ENCODE measurements at regions not wholly inside any gene's neighbourhood (a gene's known extent, or its start where the extent isn't known, plus 50 kb on each side); places are given as distances from the start of the nearest gene placed in this dataset.
"Not testable (repeated sequence)": the region's sequence is repeated elsewhere in the genome, so short reads cannot be mapped to it uniquely, and the experiment has no call there.

- RAD21 ChIA-PET (ENCODE audit: unreplicated experiment), result no interaction called here
Observed at GRCh38 chr10:63042256-63042655, 90.9 kb upstream of the NRBF2 start.

GRCh38 chr10:63033616-63034185, 99.4 kb upstream of the NRBF2 start:
- WGBS (ENCODE audit: insufficient coverage, insufficient replicate concordance, low lambda C conversion rate, missing lambda C conversion rate), result 89% methylated on average over 26 of the region's 42 CpGs
- SMC1A ChIA-PET (ENCODE audit: uncharacterized antibody, unreplicated experiment); H3K4me3 ChIP-seq; FAIRE-seq; H3K27ac ChIP-seq (ENCODE audit: control insufficient read depth, insufficient read depth); RAD21 ChIA-PET (ENCODE audit: unreplicated experiment); H3K36me3 ChIP-seq (ENCODE audit: control insufficient read depth in 2 of 2, insufficient read depth in 2 of 2, low read length in 1 of 2); H3K4me1 ChIP-seq (ENCODE audit: control insufficient read depth, insufficient read depth, low read length); H3K9me3 ChIP-seq (replicated peaks; ENCODE audit: control insufficient read depth, insufficient read depth, low read length); ATAC-seq; intact Hi-C loops (cut with micrococcal nuclease; ENCODE audit: unreplicated experiment); POLR2A ChIA-PET; BruUV-seq (replicated peaks); H3K4me2 ChIP-seq (ENCODE audit: control insufficient read depth, insufficient read depth); in situ Hi-C loops (cut with MboI); H3K79me2 ChIP-seq (ENCODE audit: control insufficient read depth, insufficient read depth, low read length); H3K27me3 ChIP-seq (replicated peaks in 1 of 2; ENCODE audit: control insufficient read depth in 2 of 2, insufficient read depth in 2 of 2, low read length in 1 of 2); H3K9ac ChIP-seq (ENCODE audit: control insufficient read depth, insufficient read depth, low read length); H2AFZ ChIP-seq (ENCODE audit: control insufficient read depth, low read depth, low read length); CTCF ChIA-PET; H4K20me1 ChIP-seq (ENCODE audit: control insufficient read depth, insufficient read depth); DNase-seq (ENCODE audit: low read depth, low spot score): not testable (repeated sequence)

More at GRCh38 chr10:63042256-63042655, 90.9 kb upstream of the NRBF2 start:
- Histone ChIP-seq H2AFZ (ENCODE audit: control insufficient read depth, low read depth, low read length) (no peak overlapping the region), H3K4me3 (no peak overlapping the region), H4K20me1 (ENCODE audit: control insufficient read depth, insufficient read depth) (no peaks in the 10 kb centered on the region), H3K36me3 (ENCODE audit: control insufficient read depth in 2 of 2, insufficient read depth in 2 of 2, low read length in 1 of 2) (no peaks in the 10 kb centered on the region), H3K79me2 (ENCODE audit: control insufficient read depth, insufficient read depth, low read length) (no peaks in the 10 kb centered on the region), H3K4me2 (ENCODE audit: control insufficient read depth, insufficient read depth) (no peak overlapping the region), H3K27ac (ENCODE audit: control insufficient read depth, insufficient read depth) (no peak overlapping the region), H3K27me3 (replicated peaks in 1 of 2; ENCODE audit: control insufficient read depth in 2 of 2, insufficient read depth in 2 of 2, low read length in 1 of 2) (no peaks in the 10 kb centered on the region), H3K9me3 (replicated peaks; ENCODE audit: control insufficient read depth, insufficient read depth, low read length) (no peaks in the 10 kb centered on the region), H3K9ac (ENCODE audit: control insufficient read depth, insufficient read depth, low read length) (no peak overlapping the region), H3K4me1 (ENCODE audit: control insufficient read depth, insufficient read depth, low read length) (no peaks in the 10 kb centered on the region)
- WGBS (ENCODE audit: insufficient coverage, insufficient replicate concordance, low lambda C conversion rate, missing lambda C conversion rate), result 68% methylated on average over 4 of the region's 4 CpGs
- POLR2A ChIA-PET, result no interaction called here
- intact Hi-C loops (cut with micrococcal nuclease; ENCODE audit: unreplicated experiment), result no loop called here
- SMC1A ChIA-PET (ENCODE audit: uncharacterized antibody, unreplicated experiment), result no interaction called here
- BruUV-seq (replicated peaks), result no TSS peak
- ATAC-seq (no peak), DNase-seq (ENCODE audit: low read depth, low spot score) (no peak), FAIRE-seq (no peak)
- no peak for TF ChIP-seq FOXK2 (IDR thresholded peaks at IDR 0.05)
- no peak for TF ChIP-seq SREBF2 (IDR thresholded peaks at IDR 0.05; ENCODE audit: low read length)
- TF ChIP-seq POLR2AphosphoS5 (IDR thresholded peaks at IDR 0.05; ENCODE audit: low read length), result no peak
- no peak for TF ChIP-seq IKZF2 (IDR thresholded peaks at IDR 0.05)
- CTCF ChIA-PET, result no interaction called here
- in situ Hi-C loops (cut with MboI), result no loop called here
